IPS DF 19.7 (cell line): ENCODE measurements at regions not wholly inside any gene's neighbourhood (a gene's known extent, or its start where the extent isn't known, plus 50 kb on each side); places are given as distances from the start of the nearest gene placed in this dataset.
"Not testable (repeated sequence)": the region's sequence is repeated elsewhere in the genome, so short reads cannot be mapped to it uniquely, and the experiment has no call there.

Source experiments
- DNase-seq: peaks from one replicate; pipeline ENCODE4 v3.0.0-alpha.2; 2013; ENCODE audit warnings: low read depth, low spot score

- DNase-seq = no peak
Observed at GRCh38 chr11:134597452-134597851, 185.4 kb upstream of the B3GAT1 start.

- no peak for DNase-seq
Observed at GRCh38 chr11:134596404-134596803, 184.4 kb upstream of the B3GAT1 start.

DNA sequence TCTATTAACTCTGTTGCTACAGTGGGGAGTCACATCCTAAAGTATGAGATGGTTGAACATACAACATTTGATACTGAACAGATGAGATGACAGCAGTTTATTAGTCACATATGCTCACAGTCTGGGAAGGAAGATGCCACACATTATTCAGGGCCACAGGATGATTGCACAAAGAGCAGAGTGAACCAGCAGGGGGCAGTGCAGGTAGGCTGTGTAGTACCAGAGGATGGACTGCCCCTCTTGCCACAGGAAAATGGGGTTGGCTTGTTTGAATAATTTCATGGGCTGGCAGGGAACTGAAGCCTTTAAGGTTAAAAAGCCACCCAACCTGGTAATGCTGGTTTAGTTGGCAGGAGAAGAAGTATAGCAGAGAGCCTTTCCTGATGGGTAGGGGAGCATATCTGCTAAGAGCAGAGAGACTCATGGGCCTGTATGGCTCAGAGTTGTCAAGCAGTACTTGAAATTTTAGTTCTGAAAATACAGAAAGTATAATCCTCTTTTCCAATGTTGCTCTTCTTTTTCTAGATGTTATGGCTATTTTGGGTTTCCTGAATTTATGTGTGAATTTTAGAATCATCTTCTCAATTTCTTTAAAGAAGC lies 180.4 kb upstream of the B3GAT1 start:
- DNase-seq = peak; percentile 35

- no peak for DNase-seq
Observed at GRCh38 chr11:134591338-134591737, 179.3 kb upstream of the B3GAT1 start.

DNA sequence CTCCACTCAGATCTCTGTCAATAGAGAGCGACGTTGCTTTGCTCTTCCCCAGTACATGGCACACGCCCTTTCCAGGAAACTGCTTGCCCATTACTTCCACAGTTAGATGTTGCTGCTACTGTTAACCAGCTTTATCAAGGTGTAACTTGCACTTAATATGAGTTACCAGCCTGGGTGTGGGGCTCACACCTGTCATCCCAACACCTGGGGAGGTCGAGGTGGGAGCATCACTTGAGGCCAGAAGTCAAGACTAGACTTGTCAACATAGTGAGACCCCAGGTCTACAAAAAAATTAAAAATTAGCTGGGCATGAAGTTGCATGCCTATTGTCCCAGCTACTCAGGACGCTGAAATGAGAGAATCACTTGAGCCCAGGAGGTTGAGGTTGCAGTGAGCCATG lies 177.1 kb upstream of the B3GAT1 start:
- DNase-seq = no peak

GRCh38 chr11:134588460-134589110 lies 176.5 kb upstream of the B3GAT1 start:
- not testable (repeated sequence) for DNase-seq

DNA sequence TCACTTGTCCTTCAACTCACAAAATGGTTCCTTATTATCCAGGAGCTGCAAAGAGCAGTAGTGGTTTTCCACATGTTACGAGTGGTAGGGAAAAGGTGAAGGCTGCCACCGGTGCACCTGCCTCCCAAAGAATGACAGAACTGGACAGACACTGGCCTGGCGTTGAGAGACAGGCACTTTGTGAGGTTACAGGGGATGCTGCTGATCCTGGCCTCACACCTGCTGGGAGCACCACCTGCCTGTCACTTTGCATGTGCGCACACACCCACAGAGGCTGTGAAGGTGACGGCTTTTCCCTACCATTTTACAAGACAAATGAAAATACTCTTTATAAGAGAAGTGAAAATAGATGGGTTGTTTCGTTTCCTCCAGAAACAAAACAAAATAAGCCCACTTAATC lies 175.3 kb upstream of the B3GAT1 start:
- no peak for DNase-seq

GRCh38 chr11:134586726-134587125 lies 174.7 kb upstream of the B3GAT1 start:
- no peak for DNase-seq

DNA sequence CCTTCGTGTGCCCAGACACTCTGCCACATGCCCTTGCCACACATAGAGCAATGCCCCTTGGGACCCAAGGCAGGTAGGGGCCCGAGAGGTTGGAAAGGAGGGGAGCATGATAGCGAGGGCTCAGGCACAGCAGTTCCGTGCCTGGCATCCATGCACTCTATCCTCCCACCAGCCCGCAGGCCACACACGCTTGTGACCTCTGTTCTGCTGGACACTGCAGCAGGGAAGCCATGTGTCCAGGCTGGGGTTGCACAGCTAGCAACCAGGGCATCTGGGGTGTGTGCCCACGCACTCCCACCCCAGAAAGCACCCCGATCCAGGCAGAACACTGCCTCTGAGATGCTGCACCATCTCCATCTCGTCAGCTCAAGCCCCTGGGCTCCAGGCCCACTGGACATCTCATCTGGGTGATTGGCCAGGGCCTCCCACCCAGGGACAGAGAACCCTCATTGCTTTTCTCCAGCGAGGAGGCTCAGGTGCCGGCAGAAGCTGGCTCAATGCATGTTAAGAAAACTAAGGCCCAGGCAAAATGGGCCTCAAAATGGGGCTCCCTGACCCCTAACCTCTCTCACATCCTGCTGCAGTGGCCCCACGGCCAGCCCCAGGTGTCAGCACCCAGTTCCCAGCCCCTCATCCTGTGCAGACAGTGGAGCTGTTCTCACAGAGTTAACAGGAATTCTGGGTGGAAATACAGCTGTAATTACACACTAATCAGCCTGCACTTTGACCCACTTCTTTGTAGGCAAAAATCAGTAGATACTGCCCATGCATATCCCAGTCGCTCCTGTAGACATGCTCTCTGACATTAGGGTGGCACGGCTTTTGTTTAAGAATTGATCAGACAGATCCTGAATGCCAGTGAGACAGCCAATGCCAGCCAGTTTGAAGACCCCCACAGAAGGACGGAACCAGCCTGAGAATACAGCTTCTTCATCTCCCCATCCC lies 173.9 kb upstream of the B3GAT1 start:
- DNase-seq = no peak

DNA sequence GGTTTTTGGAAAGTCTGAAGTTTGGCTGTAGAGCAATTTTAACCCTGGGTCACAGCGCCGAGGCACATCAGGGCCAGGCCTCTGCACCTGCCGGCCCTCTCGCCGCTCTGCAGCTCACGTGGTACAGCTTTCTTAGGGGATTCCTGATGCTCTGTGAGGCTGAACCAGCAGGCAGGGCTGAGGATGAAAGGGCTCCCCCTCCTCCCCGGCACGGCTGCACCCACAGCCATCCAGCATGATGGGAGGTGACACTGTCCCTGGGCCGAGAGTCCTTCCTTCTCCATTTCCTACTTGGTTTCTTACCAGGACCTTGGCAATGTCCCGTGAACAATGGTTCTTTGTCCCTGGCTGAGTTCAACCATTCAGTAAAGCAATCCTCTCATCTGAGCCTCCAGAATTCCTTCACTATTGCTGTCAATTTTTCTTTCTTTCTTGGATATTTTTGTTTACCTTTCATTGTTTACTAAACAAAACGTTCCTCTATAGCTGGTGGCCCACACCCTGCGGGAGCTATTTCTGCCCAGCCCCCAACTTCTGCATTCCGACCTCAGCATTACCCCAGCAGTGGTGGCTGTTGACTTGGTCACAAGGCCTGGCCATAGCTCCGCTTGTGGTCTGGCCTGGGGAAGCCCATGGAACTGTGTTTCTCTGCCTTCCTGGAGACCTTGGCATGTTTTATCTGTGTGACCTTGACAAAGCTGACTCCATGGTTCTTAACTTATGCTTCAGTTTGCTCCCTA lies 172.8 kb upstream of the B3GAT1 start:
- no peak for DNase-seq

GRCh38 chr11:134584001-134584561 lies 172.0 kb upstream of the B3GAT1 start:
- no peak for DNase-seq

GRCh38 chr11:134583397-134583990 lies 171.5 kb upstream of the B3GAT1 start:
- no peak for DNase-seq

- no peak for DNase-seq
Observed at GRCh38 chr11:134582770-134583095, 170.7 kb upstream of the B3GAT1 start.

DNA sequence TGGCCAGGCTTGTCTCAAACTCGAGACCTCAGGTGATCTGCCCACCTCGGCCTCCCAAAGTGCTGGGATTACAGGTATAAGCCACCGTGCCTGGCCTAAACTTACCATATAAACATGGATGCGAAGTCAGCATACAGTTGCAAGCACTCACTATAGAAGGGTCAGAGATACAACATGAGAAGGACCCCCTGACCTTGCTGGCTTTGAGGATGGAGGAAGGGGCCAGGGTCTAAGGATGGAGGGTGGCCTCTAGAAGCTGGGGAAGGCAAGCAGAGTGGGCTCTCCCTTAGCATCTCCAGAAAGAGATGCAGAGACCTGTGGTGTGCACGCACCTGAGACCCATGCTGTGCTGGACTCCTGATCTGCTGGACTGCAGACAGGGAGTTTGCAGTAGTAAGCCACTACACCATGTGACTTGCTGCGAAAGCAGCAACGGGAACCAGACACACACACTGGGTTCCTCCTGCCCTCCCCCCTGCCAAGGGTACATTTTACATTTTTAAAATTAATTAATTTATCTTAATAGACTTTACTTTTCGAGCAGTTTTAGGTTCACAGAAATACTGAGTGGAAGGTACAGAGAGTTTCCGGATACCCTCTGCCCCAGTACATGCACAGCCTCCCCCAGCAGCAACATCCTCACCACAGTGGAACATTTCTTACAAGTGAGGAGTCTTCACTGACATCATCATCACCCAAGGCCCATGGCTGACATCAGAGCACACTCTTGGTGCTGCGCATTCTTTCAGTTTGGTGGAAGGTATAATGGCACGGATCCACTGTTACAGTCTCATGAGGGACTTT lies 170.1 kb upstream of the B3GAT1 start:
- no peak for DNase-seq

DNA sequence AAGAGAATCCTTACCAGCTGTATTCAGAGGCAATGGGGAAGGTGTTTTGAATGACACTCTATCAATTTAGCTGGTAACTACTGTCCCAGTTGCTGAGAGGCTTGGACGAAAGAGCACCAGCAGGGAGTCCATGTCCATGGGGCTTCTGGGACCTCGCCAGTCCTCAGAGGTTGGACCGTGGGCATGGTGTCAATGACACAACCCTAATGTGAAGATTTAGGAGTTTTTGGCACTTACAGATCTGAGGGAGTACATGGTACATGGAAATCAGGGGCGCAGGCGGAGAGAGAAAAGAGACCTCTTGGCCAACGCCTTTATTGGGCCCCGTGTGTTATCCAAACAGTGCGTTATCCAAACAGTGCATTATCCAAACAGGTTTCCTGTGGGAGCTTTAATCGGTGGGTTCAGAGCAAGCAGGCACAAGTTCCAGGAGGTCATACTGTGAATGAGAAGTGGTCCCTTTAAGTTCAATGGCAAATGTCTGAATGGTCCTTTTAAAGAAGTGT lies 169.1 kb upstream of the B3GAT1 start:
- DNase-seq = no peak

DNA sequence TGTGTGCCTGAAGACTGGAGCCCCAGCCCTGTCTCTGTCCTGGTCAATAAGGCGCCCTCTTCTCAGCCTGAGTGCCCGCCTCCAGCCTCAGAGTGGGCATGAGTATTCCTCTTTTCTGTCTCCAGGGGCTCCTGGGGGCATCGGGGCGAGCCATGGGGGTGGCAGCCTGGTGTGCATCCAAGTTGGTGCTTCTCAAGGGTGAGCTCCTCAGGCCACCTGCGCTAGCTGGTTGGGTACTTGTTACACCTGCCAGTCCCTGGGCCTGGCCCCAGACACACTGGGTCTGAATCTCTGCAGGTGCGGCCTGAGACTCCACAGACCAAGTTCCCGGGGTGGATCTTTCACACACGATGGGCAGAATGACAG lies 168.6 kb upstream of the B3GAT1 start:
- DNase-seq = no peak

DNA sequence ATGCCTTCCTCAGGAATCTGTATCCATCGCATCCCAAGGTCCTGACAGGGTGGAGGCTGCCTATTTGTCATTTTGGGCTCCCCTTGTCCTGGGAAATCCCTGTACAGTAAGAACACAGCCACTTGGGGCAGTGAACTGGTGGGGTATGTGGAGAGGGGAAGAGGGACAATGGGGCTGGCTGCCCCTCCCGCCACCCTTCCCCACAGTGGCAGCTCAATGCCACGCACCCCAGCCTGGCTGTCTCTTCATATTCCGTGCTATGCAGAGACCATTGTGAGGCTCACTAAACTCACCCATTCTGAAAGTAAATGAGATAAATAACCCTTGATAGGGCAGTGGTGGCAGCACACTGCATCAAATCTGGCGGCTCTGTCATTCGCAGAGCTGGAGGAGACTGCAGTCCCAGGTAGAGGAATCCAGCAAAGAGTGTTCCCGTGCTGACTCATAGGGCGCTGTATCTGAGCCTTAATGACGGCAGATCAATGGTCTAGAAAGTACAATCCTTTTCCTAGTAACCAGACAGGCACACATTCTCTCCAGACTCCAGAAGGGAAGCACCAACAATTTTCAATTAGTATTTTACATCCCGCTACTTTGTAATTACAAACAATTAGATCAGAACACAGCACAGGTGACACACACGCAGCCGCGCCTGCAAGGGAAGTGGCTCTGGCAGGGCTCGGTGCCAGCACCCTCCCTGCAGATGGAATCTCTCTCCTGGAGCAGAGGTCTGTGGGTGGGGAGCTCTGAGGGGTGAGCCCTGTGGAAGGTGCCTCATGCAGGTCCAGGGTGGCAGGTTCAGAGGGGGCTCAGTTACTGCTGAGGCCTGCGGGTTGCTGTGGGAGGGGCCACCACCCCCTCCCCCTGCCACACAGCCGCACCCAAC lies 167.9 kb upstream of the B3GAT1 start:
- no peak for DNase-seq

DNA sequence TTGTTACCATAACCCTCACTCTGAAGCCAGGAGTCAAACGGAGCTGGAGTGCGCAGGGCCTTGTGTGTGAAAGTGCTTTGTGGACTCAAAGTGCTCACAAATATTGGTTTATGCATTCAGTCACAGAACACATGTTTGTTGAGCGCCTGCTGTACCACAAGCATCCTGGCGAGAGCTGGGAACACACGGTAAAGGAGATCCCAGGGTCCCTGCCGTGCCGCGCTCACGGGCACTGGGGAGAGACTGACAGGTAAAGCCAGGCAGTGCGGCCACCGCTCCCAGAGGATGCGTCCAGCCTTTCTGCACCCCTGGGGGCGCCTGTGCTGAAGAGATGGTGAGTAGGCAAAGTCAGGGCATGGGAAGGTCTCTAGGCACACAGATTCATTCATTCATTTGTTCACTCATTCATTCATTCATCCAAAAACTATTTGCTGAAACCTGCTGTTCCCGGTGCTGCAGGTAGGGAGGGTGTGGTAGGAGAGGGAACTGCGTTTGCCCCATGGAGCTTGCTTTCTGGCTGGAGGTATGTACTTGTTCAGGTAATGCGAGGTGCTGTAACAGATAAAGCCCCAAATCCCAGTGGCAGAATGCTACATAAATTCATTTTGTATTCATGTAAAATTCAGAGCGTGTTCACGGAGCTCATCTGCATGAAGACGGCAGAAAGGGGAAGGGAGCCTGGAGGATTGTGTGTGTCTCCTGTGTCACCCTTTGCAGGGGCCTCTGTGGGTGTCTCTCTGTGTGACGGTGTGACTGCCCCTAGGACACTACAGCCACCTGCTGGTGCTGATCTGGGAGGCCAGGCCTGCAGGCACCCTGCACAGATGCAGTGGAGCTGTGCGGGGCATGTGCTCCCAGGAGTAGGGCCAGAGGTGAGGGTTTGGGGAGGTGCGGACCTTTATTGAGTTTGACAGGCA lies 167.0 kb upstream of the B3GAT1 start:
- DNase-seq = no peak
